ENCODE measurements at regions not wholly inside any gene's neighbourhood (a gene's known extent, or its start where the extent isn't known, plus 50 kb on each side); places are given as distances from the start of the nearest gene placed in this dataset.

DNA sequence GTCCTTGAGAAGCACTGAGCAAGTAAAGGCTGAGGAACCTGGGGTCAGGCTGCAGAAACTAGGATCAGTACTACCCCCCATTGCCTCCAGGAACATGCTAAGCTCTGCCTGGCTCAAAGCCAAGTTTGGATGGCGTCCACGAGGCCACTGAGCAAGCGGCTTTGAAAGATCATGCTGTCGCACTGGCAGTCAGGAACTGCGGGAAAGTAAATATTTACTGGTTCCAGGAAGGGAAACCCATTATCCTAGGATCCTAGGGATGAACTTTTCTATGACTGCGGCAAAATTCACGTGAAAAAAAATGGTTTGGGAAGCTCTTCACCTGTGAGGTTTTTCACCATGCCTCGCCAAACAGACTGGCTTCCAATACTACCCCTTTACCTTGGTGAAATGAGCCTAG is 75.3 kb upstream of the PJA2 start:
- intact Hi-C loops (cut with micrococcal nuclease) = no loop called here
- H3K27me3 Mint-ChIP-seq (ENCODE audit: insufficient read depth, unreplicated experiment) = no peaks in the 10 kb centered on the region
- ChIA-PET CTCF (interaction anchor here (0.7 kb wide), 1 partner anchor 962 kb away, joined by 4 read pairs; no protein-coding TSS in a partner anchor), POLR2A (no interaction called here)
- no peaks in the 10 kb centered on the region for H3K4me1 Mint-ChIP-seq (ENCODE audit: insufficient read depth, unreplicated experiment)
- H3K27ac Mint-ChIP-seq (ENCODE audit: low read depth, unreplicated experiment) = no peak overlapping the region
- BruUV-seq (replicated peaks) = no TSS peak
- no peaks in the 10 kb centered on the region for H3K36me3 Mint-ChIP-seq (ENCODE audit: insufficient read depth, unreplicated experiment)
- H3K4me3 Mint-ChIP-seq (ENCODE audit: unreplicated experiment) = no peak overlapping the region
- DNase-seq (ENCODE audit: unreplicated experiment) = peak; percentile 46
- TF ChIP-seq CTCF (IDR thresholded peaks at IDR 0.05; ENCODE audit: unreplicated experiment) = no peak
- no peaks in the 10 kb centered on the region for H3K9me3 Mint-ChIP-seq (ENCODE audit: unreplicated experiment)

DNA sequence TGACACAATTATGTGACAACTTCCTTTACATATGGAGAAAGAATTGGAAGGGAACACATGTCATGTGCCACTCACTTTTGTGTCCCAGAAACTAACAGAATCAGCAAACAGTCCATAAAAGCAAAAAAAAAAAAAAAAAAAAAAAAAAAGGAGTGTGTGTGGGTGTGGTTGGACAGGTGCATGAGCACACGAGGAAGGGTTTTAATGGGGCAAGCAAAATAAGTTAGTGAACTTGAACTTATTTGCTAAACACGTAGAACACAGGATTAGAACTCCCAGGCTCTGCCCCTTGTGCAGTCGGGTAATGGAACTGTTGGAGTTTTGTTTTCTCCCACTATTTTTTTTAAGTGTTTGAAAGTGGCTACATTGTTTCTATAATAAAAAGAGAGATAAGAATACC is 74.8 kb upstream of the PJA2 start:
- TF ChIP-seq CTCF (IDR thresholded peaks at IDR 0.05; ENCODE audit: unreplicated experiment) = no peak
- Mint-ChIP-seq H3K9me3 (ENCODE audit: unreplicated experiment) (no peaks in the 10 kb centered on the region), H3K4me3 (ENCODE audit: unreplicated experiment) (no peak overlapping the region), H3K36me3 (ENCODE audit: insufficient read depth, unreplicated experiment) (no peaks in the 10 kb centered on the region), H3K27me3 (ENCODE audit: insufficient read depth, unreplicated experiment) (no peaks in the 10 kb centered on the region), H3K27ac (ENCODE audit: low read depth, unreplicated experiment) (no peak overlapping the region), H3K4me1 (ENCODE audit: insufficient read depth, unreplicated experiment) (no peaks in the 10 kb centered on the region)
- CTCF ChIA-PET = no interaction called here
- POLR2A ChIA-PET = no interaction called here
- intact Hi-C loops (cut with micrococcal nuclease) = no loop called here
- DNase-seq (ENCODE audit: unreplicated experiment) = no peak
- BruUV-seq (replicated peaks) = no TSS peak

- H3K27me3 Mint-ChIP-seq (ENCODE audit: insufficient read depth, unreplicated experiment) = no peaks in the 10 kb centered on the region
- no peak for TF ChIP-seq CTCF (IDR thresholded peaks at IDR 0.05; ENCODE audit: unreplicated experiment)
- BruUV-seq (replicated peaks) = no TSS peak
- no peak overlapping the region for H3K27ac Mint-ChIP-seq (ENCODE audit: low read depth, unreplicated experiment)
- ChIA-PET CTCF (interaction anchor here (0.5 to 0.7 kb wide), 2 partner anchors 841 to 859 kb away, joined by 3 read pairs; no protein-coding TSS in a partner anchor), POLR2A (no interaction called here)
- intact Hi-C loops (cut with micrococcal nuclease) = no loop called here
- H3K9me3 Mint-ChIP-seq (ENCODE audit: unreplicated experiment) = no peaks in the 10 kb centered on the region
- no peaks in the 10 kb centered on the region for H3K36me3 Mint-ChIP-seq (ENCODE audit: insufficient read depth, unreplicated experiment)
- H3K4me3 Mint-ChIP-seq (ENCODE audit: unreplicated experiment) = no peak overlapping the region
- DNase-seq (ENCODE audit: unreplicated experiment) = no peak
- H3K4me1 Mint-ChIP-seq (ENCODE audit: insufficient read depth, unreplicated experiment) = no peaks in the 10 kb centered on the region
These were observed 73.7 kb upstream of the PJA2 start for GRCh38 chr5:109483395-109483971.

DNA sequence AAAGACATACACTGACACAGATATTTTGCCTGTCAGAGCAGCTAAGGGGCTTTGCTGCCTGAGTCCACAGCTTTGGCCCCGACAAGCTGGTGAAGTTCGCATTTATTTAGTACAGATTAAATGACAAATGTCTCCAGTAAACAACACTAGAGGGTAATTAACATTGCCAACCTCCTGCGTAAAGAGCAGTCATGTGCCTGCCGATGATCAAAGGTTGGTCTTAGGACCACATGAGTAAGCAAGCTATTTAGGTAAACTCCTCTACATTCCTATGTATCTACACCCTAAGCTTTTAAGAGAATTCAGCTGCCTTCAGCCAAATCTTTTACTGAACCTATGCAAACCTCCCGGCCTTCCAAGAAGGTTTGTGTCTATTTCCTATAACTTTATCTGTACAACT is 73.0 kb upstream of the PJA2 start:
- intact Hi-C loops (cut with micrococcal nuclease) = no loop called here
- ChIA-PET POLR2A (no interaction called here), CTCF (interaction anchor here (0.7 to 1.0 kb wide), 3 partner anchors 9 to 840 kb away, joined by 3 to 5 read pairs (median 3); no protein-coding TSS in a partner anchor)
- Mint-ChIP-seq H3K27ac (ENCODE audit: low read depth, unreplicated experiment) (no peak overlapping the region), H3K36me3 (ENCODE audit: insufficient read depth, unreplicated experiment) (no peaks in the 10 kb centered on the region), H3K4me1 (ENCODE audit: insufficient read depth, unreplicated experiment) (no peaks in the 10 kb centered on the region), H3K27me3 (ENCODE audit: insufficient read depth, unreplicated experiment) (no peaks in the 10 kb centered on the region), H3K4me3 (ENCODE audit: unreplicated experiment) (no peak overlapping the region), H3K9me3 (ENCODE audit: unreplicated experiment) (no peaks in the 10 kb centered on the region)
- no TSS peak for BruUV-seq (replicated peaks)
- no peak for DNase-seq (ENCODE audit: unreplicated experiment)
- no peak for TF ChIP-seq CTCF (IDR thresholded peaks at IDR 0.05; ENCODE audit: unreplicated experiment)
